GM12878 (cell line): ENCODE measurements at regions not wholly inside any gene's neighbourhood (a gene's known extent, or its start where the extent isn't known, plus 50 kb on each side); places are given as distances from the start of the nearest gene placed in this dataset.

Experiments
- EZH2 ChIP-seq: IDR thresholded peaks from 2 replicates; pipeline ENCODE4 v1.6.1; 2012; ENCODE audit warnings: low read depth, mild to moderate bottlenecking, control low read depth, inconsistent platforms, low read length, borderline replicate concordance; ENCODE audit not compliant: control insufficient read depth
- HCFC1 ChIP-seq: fragments of 150-350 bp; IDR thresholded peaks from 2 replicates; pipeline ENCODE4 v1.6.1; 2014; ENCODE audit warnings: low read length
- NR2C2 ChIP-seq: IDR thresholded peaks from 2 replicates; pipeline ENCODE4 v1.6.1; 2011; ENCODE audit warnings: borderline replicate concordance, low read depth; ENCODE audit not compliant: control insufficient read depth, insufficient read length
- USF1 ChIP-seq: IDR thresholded peaks from 2 replicates; pipeline ENCODE4 v1.6.1; 2011; ENCODE audit warnings: borderline replicate concordance, low read depth, mild to moderate bottlenecking, moderate library complexity, mixed read lengths, low read length; ENCODE audit not compliant: insufficient read depth; ENCODE audit errors: extremely low read length
- TF ChIP-seq, protein P1 (sequence below), 3 experiments: IDR thresholded peaks in 2 of 3; conservative IDR thresholded peaks in 1 of 3; 2 replicates each; pipeline ENCODE4 v1.5.1; 2011; ENCODE audit warnings: low read depth in 3 of 3, low read length in 3 of 3, mild to moderate bottlenecking in 3 of 3, control low read depth in 2 of 3, moderate library complexity in 2 of 3, inconsistent platforms in 1 of 3, mixed read lengths in 1 of 3; ENCODE audit not compliant: control insufficient read depth in 2 of 3, insufficient read depth in 1 of 3; ENCODE audit errors: extremely low read depth in 1 of 3
- TF ChIP-seq, protein P2 (sequence below): fragments of 450-650 bp; IDR thresholded peaks from 2 replicates; pipeline ENCODE4 v1.6.1; 2017; ENCODE audit warnings: mild to moderate bottlenecking, low read depth, inconsistent platforms; ENCODE audit not compliant: poor library complexity, severe bottlenecking

DNA sequence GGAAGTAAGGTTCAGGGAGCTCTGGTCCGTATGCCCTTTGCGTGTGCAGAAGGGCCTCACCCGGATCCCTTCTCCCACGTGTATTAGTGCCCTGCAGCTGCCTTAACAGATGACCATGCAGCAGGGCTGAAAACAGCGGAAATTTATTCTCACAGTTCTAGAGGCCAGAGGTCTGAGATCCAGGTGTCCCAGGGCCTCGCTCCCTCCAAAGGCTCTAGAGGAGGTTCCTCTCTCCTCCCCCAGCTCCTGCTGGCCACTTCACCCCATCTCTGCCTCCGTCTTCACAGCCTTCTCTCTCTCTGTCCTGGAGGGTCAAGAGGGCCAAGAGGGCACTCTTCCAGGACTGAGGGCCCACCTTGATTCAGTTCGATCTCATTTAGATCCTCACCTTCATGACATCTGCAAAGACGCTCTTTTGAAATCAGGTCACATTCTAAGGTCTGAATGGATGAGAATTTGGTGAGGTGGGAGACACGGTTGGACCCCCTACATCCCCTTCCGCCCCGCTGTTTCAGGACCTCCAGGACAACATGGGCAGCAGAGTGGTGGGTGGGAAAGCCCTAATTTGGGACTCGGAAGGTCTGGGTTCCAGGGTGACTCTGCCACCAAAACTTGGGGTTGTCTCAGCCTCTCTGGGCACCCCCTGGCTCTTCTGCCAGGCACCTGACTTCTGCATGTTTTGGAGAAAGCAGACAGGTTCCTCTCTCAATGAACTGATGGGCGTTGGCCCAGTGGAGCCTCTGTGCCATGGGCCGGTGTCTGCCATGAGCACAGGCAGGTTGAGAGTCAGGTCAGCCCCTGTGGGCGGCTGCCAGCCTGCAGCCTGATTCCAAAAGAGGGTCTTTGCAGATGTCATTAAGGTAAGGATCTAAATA lies 361.2 kb downstream of the SEC14L1 start:
- TF ChIP-seq, protein P1, sequence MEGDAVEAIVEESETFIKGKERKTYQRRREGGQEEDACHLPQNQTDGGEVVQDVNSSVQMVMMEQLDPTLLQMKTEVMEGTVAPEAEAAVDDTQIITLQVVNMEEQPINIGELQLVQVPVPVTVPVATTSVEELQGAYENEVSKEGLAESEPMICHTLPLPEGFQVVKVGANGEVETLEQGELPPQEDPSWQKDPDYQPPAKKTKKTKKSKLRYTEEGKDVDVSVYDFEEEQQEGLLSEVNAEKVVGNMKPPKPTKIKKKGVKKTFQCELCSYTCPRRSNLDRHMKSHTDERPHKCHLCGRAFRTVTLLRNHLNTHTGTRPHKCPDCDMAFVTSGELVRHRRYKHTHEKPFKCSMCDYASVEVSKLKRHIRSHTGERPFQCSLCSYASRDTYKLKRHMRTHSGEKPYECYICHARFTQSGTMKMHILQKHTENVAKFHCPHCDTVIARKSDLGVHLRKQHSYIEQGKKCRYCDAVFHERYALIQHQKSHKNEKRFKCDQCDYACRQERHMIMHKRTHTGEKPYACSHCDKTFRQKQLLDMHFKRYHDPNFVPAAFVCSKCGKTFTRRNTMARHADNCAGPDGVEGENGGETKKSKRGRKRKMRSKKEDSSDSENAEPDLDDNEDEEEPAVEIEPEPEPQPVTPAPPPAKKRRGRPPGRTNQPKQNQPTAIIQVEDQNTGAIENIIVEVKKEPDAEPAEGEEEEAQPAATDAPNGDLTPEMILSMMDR (IDR thresholded peaks at IDR 0.05 in 2 of 3, conservative IDR thresholded peaks at IDR 0.05 in 1 of 3; ENCODE audit: control insufficient read depth in 2 of 3, extremely low read depth in 1 of 3, insufficient read depth in 1 of 3, low read depth in 3 of 3, low read length in 3 of 3) = no peak
- TF ChIP-seq EZH2 = no peak
- TF ChIP-seq USF1 = no peak
- no peak for TF ChIP-seq NR2C2
- no peak for TF ChIP-seq HCFC1
- TF ChIP-seq, protein P2, sequence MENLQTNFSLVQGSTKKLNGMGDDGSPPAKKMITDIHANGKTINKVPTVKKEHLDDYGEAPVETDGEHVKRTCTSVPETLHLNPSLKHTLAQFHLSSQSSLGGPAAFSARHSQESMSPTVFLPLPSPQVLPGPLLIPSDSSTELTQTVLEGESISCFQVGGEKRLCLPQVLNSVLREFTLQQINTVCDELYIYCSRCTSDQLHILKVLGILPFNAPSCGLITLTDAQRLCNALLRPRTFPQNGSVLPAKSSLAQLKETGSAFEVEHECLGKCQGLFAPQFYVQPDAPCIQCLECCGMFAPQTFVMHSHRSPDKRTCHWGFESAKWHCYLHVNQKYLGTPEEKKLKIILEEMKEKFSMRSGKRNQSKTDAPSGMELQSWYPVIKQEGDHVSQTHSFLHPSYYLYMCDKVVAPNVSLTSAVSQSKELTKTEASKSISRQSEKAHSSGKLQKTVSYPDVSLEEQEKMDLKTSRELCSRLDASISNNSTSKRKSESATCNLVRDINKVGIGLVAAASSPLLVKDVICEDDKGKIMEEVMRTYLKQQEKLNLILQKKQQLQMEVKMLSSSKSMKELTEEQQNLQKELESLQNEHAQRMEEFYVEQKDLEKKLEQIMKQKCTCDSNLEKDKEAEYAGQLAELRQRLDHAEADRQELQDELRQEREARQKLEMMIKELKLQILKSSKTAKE = no peak
